ENCODE measurements at regions not wholly inside any gene's neighbourhood (a gene's known extent, or its start where the extent isn't known, plus 50 kb on each side); places are given as distances from the start of the nearest gene placed in this dataset.
"Not testable (repeated sequence)": the region's sequence is repeated elsewhere in the genome, so short reads cannot be mapped to it uniquely, and the experiment has no call there.

DNA sequence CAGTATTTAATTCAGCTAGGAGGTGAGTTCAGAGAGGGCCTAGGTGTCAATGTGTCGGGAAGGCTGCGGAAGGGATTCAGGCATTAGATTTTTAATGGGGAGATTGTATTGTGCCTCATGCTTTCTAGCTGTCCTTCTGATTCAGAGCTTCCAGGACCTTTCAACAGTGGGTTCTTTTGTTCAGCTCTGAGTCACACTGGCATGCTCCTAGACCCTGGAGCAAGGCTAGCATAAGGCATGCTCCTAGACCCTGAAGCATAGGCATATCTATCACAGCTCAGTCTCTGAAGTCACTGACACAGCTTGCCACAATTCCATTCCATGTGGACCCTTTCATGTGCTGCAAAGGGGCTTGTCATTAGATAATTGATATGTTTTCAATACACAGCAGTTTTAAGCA, 396.9 kb downstream of the RAB38 start:
- ATAC-seq (replicated peaks in 6 of 8), result peak in 5 of 8 experiments; percentile 98 to 100 (median 99)
- in situ Hi-C loops (cut with MboI; ENCODE audit: low pct_unique_long_range_greater_than_20kb in 2 of 9, low sequenced_read_pairs in 9 of 9, unreplicated experiment in 9 of 9), result no loop called here
- Histone ChIP-seq H3K4me1 (replicated peaks in 1 of 2) (peaks cover 2 to 13% of the 10 kb centered on the region in 2 donors), H3K4me3 (no peak overlapping the region), H3K27ac (no peak overlapping the region)
- 33 to 94% (median 59%) methylated on average over 1 to 2 of the region's 2 CpGs; no CpG with 5 or more reads in 2 of the 10 experiments for WGBS, 10 experiments

DNA sequence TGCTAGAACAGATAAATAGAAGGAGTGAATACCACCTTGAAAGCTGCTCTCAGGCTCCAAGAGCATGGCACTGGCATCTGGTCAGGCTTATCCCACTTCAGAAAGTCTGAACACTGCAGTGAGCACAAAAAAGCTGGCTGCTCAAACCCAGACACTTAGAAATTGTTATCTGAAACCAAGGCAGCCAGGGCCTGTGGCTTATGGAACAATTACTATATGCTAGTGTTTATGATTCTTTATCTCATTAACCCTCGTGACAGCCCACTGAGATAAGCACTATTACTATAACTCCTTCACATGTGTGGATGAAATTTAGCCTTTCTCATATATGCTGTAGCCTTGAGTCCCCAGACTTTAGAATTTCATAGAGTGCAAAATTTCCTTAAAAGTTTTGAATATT, 400.2 kb downstream of the RAB38 start:
- WGBS, 10 experiments, result 0 to 100% (median 67%) methylated on average over 1 of the region's 1 CpG; no CpG with 5 or more reads in 3 of the 10 experiments
- H3K27ac ChIP-seq, result no peak overlapping the region
- no peak for ATAC-seq (replicated peaks in 6 of 8)
- no peak overlapping the region for H3K4me3 ChIP-seq
- H3K4me1 ChIP-seq (replicated peaks in 1 of 2), result peaks cover 2 to 13% of the 10 kb centered on the region in 2 donors
- in situ Hi-C loops (cut with MboI; ENCODE audit: low pct_unique_long_range_greater_than_20kb in 2 of 9, low sequenced_read_pairs in 9 of 9, unreplicated experiment in 9 of 9), result no loop called here

DNA sequence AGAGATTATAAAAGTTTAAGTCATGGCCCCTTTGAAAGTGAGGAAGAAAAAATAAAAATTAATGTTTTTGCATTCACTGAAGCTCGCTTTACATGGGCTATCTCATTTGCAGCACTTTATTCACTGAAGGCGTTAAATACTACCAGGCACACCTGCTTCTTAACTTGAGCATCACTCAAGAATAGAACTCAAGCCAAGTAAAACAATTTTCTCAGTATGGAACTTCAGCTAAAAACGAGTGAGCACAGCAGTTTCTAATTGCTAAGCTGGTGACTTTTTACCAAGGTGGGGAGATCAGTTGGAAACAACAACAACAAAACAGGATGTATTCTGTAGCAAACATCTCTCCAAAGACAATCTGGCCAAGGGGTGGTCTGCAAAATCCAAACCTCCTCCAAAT, 405.6 kb downstream of the RAB38 start:
- ATAC-seq (replicated peaks in 6 of 8), result no peak
- H3K27ac ChIP-seq, result no peak overlapping the region
- 7 to 80% (median 54%) methylated on average over 1 to 3 of the region's 3 CpGs for WGBS, 10 experiments
- in situ Hi-C loops (cut with MboI; ENCODE audit: low pct_unique_long_range_greater_than_20kb in 2 of 9, low sequenced_read_pairs in 9 of 9, unreplicated experiment in 9 of 9), result no loop called here
- H3K4me3 ChIP-seq, result no peak overlapping the region
- no peaks in the 10 kb centered on the region for H3K4me1 ChIP-seq (replicated peaks in 1 of 2)

DNA sequence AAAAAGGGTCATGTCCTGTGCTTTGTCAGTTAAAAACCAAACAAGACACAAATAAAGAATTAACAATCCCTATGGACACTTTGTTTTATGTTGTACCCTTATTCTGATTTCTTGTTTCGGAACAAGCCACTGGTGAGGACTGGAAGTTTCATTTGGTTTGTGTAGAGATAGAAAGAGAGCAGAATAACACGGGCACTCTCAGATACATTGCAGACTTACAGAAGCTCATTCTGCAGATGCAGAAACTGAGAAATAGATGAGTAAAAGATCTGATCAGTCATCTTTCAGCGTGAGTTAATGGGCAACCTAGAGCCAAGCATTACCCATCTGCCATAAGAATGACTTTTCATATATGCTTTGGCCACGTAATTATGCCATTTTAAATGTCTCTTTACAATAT, 407.6 kb downstream of the RAB38 start:
- Histone ChIP-seq H3K4me3 (no peak overlapping the region), H3K27ac (no peak overlapping the region), H3K4me1 (replicated peaks in 1 of 2) (no peaks in the 10 kb centered on the region)
- WGBS, 10 experiments, result 4 to 97% (median 87%) methylated on average over 2 to 4 of the region's 4 CpGs
- ATAC-seq (replicated peaks in 6 of 8), result no peak
- in situ Hi-C loops (cut with MboI; ENCODE audit: low pct_unique_long_range_greater_than_20kb in 2 of 9, low sequenced_read_pairs in 9 of 9, unreplicated experiment in 9 of 9), result no loop called here

DNA sequence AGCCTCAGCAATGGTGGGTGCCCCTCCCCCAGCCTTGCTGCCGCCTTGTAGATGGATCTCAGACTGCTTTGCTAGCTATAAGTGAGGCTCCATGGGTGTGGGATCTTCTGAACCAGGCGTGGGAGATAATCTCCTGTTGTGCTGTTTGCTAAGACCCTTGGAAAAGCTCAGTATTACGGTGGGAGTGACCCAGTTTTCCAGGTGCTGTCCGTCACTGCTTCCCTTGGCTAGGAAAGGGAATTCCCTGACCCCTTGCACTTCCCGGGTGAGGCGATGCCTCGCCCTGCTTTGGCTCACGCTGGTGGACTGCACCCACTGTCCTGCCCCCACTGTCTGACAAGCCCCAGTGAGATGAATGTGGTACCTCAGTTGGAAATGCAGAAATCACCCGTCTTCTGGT, 411.2 kb downstream of the RAB38 start:
- peak in 1 of 8 experiments; percentile 18 for ATAC-seq (replicated peaks in 6 of 8)
- in situ Hi-C loops (cut with MboI; ENCODE audit: low pct_unique_long_range_greater_than_20kb in 2 of 9, low sequenced_read_pairs in 9 of 9, unreplicated experiment in 9 of 9); H3K27ac ChIP-seq; H3K4me3 ChIP-seq; H3K4me1 ChIP-seq (replicated peaks in 1 of 2): not testable (repeated sequence)
- WGBS, 10 experiments, result 20 to 100% (median 92%) methylated on average over 1 to 7 of the region's 9 CpGs; no CpG with 5 or more reads in 2 of the 10 experiments

DNA sequence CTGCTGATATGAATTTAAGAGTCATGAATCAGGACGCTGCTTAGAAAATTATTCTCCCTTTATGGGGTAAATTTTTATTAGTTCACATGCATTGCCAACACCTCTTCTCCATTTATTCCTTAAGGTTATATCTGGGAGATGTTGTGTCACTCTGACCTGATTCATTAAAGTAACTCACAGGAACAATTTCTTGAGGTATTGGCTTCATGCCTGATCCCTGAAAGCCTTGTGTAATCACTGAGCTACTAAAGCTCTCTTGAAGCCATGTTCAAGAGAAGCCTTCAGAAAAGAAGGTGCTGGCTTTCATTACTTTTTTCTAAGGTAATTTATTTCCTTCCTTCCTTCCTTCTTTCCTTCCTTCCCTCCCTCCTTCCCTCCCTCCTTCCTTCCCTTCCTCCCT, 420.6 kb downstream of the RAB38 start:
- Histone ChIP-seq H3K4me3 (no peak overlapping the region), H3K4me1 (replicated peaks in 1 of 2) (no peaks in the 10 kb centered on the region), H3K27ac (no peak overlapping the region)
- WGBS, 10 experiments, result 0 to 89% (median 58%) methylated on average over 1 of the region's 1 CpG; no CpG with 5 or more reads in 6 of the 10 experiments
- ATAC-seq (replicated peaks in 6 of 8), result no peak
- in situ Hi-C loops (cut with MboI; ENCODE audit: low pct_unique_long_range_greater_than_20kb in 2 of 9, low sequenced_read_pairs in 9 of 9, unreplicated experiment in 9 of 9), result no loop called here

DNA sequence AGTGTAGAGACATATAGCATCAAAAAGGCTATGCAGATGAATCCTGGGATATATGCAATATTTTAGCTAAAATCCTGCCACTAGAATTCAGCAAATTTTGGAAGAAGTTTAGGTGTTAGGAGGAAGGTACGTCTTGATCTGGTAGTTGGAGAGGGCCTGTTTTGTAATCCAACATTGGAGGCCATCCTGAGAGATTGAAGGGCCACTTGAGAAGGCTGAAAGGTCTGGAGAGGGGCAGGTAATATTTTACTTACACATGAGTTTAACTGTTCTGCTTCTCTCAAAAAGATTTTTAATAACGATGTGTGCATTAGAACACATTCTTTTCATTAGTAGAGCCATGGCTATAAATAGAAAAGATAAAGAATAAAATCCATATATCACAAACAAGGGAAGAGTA, 422.1 kb downstream of the RAB38 start:
- in situ Hi-C loops (cut with MboI; ENCODE audit: low pct_unique_long_range_greater_than_20kb in 2 of 9, low sequenced_read_pairs in 9 of 9, unreplicated experiment in 9 of 9), result no loop called here
- no peak overlapping the region for H3K4me3 ChIP-seq
- no peaks in the 10 kb centered on the region for H3K4me1 ChIP-seq (replicated peaks in 1 of 2)
- no peak overlapping the region for H3K27ac ChIP-seq
- no peak for ATAC-seq (replicated peaks in 6 of 8)
- 0 to 100% (median 78%) methylated on average over 1 to 2 of the region's 2 CpGs; no CpG with 5 or more reads in 2 of the 10 experiments for WGBS, 10 experiments

DNA sequence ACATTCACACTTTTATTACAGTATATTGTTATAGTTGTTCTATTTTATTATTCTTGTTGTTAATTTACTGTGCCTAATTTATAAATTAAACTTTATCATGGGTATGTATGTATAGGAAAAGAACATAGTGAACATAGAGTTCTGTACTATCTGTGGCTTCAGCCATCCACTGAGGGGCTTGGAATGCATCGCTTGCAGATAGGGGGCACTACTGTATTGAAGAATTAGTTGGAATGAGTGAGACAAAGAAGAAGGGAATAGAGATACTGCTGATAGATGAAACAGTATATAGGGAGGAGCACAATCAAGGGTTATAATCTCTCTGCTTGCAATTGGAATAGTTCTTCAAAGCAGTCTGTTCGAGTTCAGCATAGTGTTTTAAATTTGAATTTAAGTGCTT, 432.2 kb downstream of the RAB38 start:
- in situ Hi-C loops (cut with MboI; ENCODE audit: low pct_unique_long_range_greater_than_20kb in 2 of 9, low sequenced_read_pairs in 9 of 9, unreplicated experiment in 9 of 9), result no loop called here
- 0 to 70% (median 30%) methylated on average over 1 to 2 of the region's 2 CpGs; no CpG with 5 or more reads in 2 of the 10 experiments for WGBS, 10 experiments

DNA sequence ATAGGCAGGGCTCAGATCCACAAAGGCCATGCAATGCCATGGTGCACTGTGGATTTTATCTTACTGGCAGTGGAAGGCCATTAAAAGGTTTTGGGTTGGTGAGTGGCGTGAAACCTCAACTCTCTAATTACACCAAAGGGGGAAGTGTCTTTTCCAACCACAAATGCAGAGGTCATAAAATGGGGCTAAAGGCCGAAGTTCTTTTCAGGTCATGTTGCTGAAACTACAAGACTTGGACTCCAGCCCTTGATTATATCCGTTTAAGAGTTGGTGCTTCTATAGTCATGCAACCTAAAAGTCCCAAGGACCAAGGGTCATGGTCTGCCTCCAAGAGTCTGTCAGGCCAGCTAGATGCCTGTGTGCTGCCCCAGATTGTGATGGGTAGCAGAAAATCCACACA, 434.3 kb downstream of the RAB38 start:
- ATAC-seq (replicated peaks in 6 of 8), result no peak
- H3K4me3 ChIP-seq, result no peak overlapping the region
- 0 to 93% (median 71%) methylated on average over 1 to 3 of the region's 3 CpGs; no CpG with 5 or more reads in 3 of the 10 experiments for WGBS, 10 experiments
- in situ Hi-C loops (cut with MboI; ENCODE audit: low pct_unique_long_range_greater_than_20kb in 2 of 9, low sequenced_read_pairs in 9 of 9, unreplicated experiment in 9 of 9), result no loop called here
- H3K4me1 ChIP-seq (replicated peaks in 1 of 2), result peaks cover 0 to 12% of the 10 kb centered on the region in 2 donors
- H3K27ac ChIP-seq, result no peak overlapping the region

More for the DNA sequence above, 432.2 kb downstream of the RAB38 start:
- no peak overlapping the region for H3K27ac ChIP-seq
- peak in 3 of 8 experiments; percentile 26 to 51 (median 46) for ATAC-seq (replicated peaks in 6 of 8)
- H3K4me3 ChIP-seq, result no peak overlapping the region
- peaks cover 0 to 12% of the 10 kb centered on the region in 2 donors for H3K4me1 ChIP-seq (replicated peaks in 1 of 2)

DNA sequence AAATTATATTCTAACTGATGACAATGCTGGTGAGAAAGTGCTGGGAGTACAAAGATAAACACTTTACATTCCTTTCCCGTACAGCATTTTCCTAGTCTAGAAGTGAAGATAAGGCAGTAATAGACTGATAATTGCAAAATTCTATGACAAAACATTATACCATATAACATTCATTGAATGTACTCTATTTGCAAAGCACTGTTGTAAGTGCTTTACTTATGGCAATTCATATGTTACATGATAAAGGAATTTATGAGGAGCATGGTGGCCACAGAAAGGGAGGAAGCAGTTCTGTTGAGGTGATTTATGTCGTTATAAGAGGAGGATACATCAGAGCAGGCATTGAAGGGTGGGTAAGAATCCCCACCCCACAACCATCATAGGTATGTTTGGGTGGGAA, 434.8 kb downstream of the RAB38 start:
- in situ Hi-C loops (cut with MboI; ENCODE audit: low pct_unique_long_range_greater_than_20kb in 2 of 9, low sequenced_read_pairs in 9 of 9, unreplicated experiment in 9 of 9), result no loop called here
- H3K4me3 ChIP-seq, result no peak overlapping the region
- H3K4me1 ChIP-seq (replicated peaks in 1 of 2), result peaks cover 0 to 12% of the 10 kb centered on the region in 2 donors
- 0 to 100% (median 52%) methylated on average over 1 to 2 of the region's 2 CpGs; no CpG with 5 or more reads in 2 of the 10 experiments for WGBS, 10 experiments
- ATAC-seq (replicated peaks in 6 of 8), result no peak
- H3K27ac ChIP-seq, result no peak overlapping the region

DNA sequence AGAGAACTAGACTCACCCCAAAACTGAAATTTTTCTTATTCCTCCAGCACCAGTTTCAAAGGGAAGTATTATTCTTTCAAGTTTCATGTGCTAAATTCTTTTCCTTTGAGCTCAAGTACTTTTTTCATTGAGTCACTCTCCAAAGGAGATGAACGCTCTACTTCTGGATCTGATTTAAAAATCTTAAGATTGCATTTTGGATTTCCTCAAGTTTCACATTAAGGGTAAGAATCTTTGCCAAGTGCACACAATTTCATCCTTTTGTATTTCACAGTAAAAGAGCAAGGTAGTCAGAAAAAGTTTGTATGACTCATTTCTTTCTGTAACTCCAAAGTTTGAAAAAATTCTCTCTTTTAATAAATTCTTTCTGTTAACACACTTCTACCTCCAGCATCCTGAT, 435.5 kb downstream of the RAB38 start:
- H3K4me3 ChIP-seq, result no peak overlapping the region
- peaks cover 0 to 12% of the 10 kb centered on the region in 2 donors for H3K4me1 ChIP-seq (replicated peaks in 1 of 2)
- H3K27ac ChIP-seq, result no peak overlapping the region
- ATAC-seq (replicated peaks in 6 of 8), result no peak
- in situ Hi-C loops (cut with MboI; ENCODE audit: low pct_unique_long_range_greater_than_20kb in 2 of 9, low sequenced_read_pairs in 9 of 9, unreplicated experiment in 9 of 9), result no loop called here
- 8 to 100% (median 77%) methylated on average over 1 of the region's 1 CpG; no CpG with 5 or more reads in 1 of the 10 experiments for WGBS, 10 experiments

DNA sequence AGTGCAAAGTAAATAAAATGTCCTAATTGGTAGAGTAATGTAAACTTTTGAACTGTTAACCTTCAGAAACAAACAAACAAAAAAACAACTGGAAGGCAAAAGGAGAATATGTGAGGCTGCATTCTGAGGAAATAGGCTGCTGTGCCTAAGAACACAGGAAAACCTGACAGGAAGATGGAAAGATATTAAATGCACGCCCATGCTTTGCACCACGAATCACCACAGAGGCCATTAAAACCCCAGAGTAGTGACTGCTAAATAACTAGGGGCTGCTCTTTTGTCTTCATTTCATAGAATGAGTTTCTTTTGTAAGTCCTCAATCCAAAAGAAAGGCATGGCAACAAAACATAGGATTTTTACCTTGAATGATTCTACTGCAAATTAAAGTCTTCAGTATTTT, 436.0 kb downstream of the RAB38 start:
- Histone ChIP-seq H3K4me3 (no peak overlapping the region), H3K4me1 (replicated peaks in 1 of 2) (peaks cover 0 to 12% of the 10 kb centered on the region in 2 donors), H3K27ac (no peak overlapping the region)
- in situ Hi-C loops (cut with MboI; ENCODE audit: low pct_unique_long_range_greater_than_20kb in 2 of 9, low sequenced_read_pairs in 9 of 9, unreplicated experiment in 9 of 9), result no loop called here
- WGBS, 10 experiments, result 0 to 60% (median 10%) methylated on average over 1 to 2 of the region's 2 CpGs; no CpG with 5 or more reads in 3 of the 10 experiments
- ATAC-seq (replicated peaks in 6 of 8), result peak in 5 of 8 experiments; percentile 37 to 83 (median 64)

DNA sequence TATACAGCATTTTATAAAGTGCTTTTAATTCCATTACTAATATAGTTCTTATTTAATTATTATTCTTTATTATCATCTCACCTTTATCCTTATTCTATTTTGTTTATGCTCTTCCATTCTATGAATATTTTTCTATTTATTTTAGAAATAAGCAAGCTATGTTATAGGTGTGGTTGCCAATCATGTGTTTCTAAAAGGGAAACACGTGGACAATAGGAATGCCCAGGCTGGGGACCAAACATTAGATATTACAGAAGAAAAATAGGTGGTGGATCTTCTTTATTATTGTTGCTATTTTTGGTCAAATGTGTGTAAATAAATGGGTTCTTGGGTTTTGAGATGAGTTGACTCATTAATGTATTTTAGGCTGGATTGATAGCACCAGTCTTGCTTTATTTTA, 438.3 kb downstream of the RAB38 start:
- no peak for ATAC-seq (replicated peaks in 6 of 8)
- in situ Hi-C loops (cut with MboI; ENCODE audit: low pct_unique_long_range_greater_than_20kb in 2 of 9, low sequenced_read_pairs in 9 of 9, unreplicated experiment in 9 of 9), result no loop called here
- no peak overlapping the region for H3K27ac ChIP-seq
- no peak overlapping the region for H3K4me3 ChIP-seq
- WGBS, 10 experiments, result 0 to 100% (median 61%) methylated on average over 1 of the region's 1 CpG; no CpG with 5 or more reads in 2 of the 10 experiments
- peaks cover 0 to 12% of the 10 kb centered on the region in 2 donors for H3K4me1 ChIP-seq (replicated peaks in 1 of 2)

DNA sequence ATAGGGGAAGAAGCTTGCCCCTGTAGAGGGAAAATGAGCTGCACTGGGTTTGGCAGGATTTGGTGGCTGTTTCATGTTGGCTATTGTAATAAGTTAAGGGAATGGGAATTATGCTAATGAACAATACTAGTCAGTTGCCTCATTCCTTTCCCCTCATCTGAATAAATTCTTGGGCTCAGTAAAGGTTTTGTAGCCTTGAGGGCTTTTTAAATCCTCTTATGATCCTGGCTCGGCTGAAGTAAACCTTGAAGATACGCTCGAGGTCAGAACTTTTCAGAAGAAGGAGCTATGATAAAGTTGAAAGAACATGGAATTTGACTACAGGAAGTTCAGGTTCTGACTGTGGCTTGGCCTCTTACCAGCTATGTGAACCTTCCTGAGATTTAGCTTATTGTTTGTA, 448.7 kb downstream of the RAB38 start:
- peak in 3 of 8 experiments; percentile 49 to 90 (median 65) for ATAC-seq (replicated peaks in 6 of 8)

More for the DNA sequence above, 448.7 kb downstream of the RAB38 start:
- whole genome bisulfite sequencing, 10 experiments, result 14 to 100% (median 67%) methylated on average over 1 to 3 of the region's 3 CpGs; no CpG with 5 or more reads in 1 of the 10 experiments
- in situ Hi-C loops (cut with MboI; ENCODE audit: low pct_unique_long_range_greater_than_20kb in 2 of 9, low sequenced_read_pairs in 9 of 9, unreplicated experiment in 9 of 9), result no loop called here
- no peak overlapping the region for H3K4me3 ChIP-seq
- no peaks in the 10 kb centered on the region for H3K4me1 ChIP-seq (replicated peaks in 1 of 2)
- no peak overlapping the region for H3K27ac ChIP-seq

Measured in motor neuron (in vitro differentiated cells).